HPDE6-E6E7 (cell line): ENCODE measurements at regions not wholly inside any gene's neighbourhood (a gene's known extent, or its start where the extent isn't known, plus 50 kb on each side); places are given as distances from the start of the nearest gene placed in this dataset.

ENCODE experiments used
- DNase-seq: peaks from one replicate; pipeline ENCODE4 v3.0.0; 2011; ENCODE audit warnings: missing footprints; ENCODE audit errors: extremely low spot score

DNA sequence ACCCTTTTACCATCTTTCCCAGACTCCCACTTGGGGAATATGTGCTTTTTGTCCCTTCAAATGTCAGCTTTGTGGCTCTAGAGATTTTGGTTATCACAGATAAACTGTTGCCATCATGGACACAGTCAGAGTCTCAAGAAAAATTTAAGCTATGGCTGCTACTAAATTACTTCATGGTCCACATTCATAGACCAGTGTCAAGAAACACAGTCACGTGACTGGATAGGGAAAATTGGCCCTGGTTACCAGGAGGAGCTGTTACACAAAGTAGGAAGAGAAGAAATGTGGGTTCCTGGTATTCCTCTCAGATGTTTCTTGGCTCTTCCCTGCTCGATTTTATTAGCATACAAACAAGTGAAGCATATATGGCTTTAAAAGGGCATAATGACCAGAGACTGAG, 348.9 kb downstream of the NDFIP2 start:
- no peak for DNase-seq

DNA sequence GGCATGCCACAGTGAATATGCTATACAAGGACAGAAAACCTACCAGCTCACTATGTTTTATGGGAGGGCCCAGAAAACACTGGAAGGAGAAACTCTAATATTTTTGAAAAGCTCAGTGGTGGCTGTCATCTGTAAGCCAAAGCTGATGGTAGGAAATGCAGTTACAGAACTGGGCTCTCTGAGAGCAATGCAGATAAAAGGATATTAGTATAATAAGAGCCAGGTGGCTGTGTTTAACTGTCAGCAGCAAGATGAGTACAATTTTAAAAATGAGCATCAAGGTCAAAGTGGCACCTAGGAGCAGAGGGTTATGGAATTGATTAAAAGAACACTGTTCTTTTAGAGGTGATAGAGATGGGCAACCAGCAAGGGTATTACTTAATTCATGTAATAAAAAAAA, 345.0 kb downstream of the NDFIP2 start:
- DNase-seq = no peak

DNA sequence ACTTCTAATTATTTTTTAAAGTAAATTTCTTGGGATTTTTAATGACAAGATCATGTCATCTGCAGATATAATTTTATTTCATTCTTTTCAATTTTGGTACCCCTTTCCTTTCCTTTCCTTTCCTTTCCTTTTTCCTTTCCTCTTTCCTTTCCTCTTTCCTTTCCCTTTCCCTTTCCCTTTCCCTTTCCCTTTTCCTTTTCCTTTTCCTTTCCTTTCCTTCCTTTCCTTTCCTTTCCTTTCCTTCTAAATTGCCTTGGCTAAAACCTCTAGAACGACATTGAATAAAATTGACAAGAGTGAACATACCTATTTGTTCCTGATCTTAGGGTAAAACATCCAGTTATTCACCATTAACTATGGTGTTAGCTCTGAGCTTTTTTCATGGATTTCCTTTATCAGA, 334.1 kb downstream of the NDFIP2 start:
- DNase-seq = no peak

DNA sequence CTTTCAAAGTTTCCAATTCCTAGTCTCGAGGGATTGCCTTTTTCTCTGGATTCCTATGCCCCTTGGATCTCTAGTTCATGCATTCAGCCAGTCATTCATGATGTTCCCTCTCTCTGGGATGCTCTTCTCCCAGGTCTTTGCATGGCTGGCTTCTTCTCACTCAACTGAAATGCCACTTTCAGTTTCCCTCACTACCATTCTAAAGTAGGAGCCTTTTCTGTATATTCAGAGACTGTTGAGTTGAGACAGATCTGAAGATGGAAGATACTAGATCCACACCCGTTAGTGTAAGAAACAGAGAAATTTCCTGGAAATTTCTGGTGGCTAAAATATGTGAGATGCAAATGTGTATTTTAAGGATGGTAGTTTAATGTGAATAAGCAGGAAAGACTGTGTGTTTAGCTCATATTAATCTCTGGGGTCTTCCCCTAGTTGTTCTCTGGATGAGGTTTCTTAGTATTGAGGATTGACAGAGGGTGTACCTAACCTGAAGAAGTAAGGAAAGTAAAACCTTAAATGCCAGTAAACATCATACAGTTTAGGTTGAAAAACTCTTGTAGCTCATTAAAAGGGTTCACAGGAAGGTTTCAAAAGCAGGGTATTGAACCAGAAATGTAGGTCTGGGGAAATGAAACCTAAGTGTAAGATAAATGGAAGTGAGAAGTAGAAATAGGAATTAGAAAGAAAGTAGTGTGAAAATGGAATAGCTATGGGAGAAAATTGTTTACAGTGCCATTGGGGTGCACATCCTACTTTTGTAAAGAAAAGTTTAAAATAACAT, 331.3 kb downstream of the NDFIP2 start:
- DNase-seq = no peak

DNA sequence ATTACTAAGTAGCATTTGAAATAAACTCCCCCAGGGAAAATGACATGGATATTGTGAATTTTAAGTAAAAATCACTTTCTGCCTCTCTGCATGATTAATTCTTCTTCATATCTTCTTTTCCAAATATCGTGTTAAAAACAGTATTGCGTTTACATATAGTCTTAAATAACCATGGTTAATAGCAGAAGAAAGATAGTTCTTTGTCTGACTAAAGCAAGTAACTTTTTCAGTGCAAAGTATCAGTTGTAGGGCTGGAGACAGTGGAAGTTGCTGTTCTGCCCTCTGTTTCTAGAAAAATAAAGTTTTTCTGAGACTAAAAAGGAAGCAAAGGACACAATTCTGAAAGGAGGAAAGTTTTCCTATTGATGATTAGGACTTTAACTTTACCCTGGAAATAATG, 330.2 kb downstream of the NDFIP2 start:
- no peak for DNase-seq

DNA sequence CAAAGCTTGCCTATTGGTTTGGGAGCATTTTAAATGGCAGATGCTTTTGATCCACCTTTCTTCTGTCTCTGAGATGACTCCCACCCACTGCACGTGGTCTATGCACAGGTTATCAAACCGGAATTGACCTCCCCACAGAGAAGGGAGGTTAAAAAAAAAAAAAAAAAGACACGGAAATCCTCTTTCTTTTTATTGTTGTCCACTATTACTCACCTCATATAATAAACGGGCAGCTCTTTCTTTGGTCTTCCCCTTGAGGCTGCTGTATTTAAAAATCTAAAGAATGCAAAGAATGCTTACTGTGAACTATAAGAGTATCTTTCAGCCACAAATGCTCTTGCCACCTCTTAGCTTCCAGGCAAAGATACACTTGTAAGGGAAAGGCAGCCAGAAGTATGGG, 329.7 kb downstream of the NDFIP2 start:
- peak; percentile 4 for DNase-seq

DNA sequence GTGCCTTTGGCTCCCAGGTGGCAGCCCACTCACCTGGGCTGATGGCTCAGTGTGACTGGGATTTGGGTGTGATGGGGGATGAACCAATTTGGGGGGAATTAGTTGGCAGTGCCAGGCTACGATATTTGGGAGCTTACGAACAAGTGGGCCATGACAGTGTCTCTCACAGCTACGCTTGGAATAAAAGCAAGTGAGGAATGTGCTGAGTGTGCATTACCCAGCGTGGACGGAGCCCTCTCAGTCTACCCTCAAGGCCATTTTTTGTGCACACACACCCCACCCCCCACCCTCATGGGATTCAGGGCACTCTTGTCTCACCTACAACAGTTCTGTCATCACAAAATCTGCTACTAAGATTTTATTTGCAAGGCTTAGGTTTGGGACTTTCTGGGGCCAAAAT, 329.1 kb downstream of the NDFIP2 start:
- no peak for DNase-seq

DNA sequence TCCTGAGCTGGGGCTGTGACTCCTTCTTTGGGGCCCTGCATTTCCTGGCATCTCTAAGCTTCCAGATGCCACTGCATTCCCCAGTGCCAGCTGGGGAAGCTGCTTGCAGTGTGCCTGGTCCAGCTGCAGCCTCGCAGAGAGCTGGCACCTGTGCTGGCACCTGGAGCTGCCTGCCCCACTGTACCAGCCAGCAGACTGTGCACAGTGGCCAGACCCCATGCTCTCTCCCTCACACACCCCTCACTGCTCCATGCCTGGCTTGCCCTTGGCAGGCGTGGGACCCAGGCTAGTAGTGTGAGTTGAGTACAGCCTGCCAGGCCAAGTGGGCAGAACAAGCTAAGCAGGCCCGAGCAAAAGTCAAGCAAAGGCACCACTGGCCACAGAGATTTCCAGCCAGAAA, 327.5 kb downstream of the NDFIP2 start:
- no peak for DNase-seq

DNA sequence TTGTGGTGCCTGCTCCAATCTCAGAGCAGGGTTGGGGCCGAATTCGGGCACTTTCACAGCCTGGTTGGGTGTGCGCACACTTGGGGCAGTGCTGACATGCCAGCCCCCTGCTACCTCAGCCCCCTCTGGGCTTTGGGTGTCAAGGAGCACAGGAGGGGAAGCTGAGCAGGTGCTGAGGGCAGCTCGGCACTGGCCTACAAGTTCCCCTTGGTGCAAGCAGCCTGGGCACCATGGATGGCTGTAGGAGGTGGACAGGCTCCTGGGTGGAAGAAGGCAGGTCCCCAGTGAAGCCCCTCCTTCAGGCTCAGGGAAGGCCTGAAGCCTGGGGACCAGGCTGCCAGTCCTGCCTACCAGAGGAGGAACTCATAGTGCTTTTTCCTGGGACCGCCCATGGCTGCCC, 326.6 kb downstream of the NDFIP2 start:
- DNase-seq = no peak

DNA sequence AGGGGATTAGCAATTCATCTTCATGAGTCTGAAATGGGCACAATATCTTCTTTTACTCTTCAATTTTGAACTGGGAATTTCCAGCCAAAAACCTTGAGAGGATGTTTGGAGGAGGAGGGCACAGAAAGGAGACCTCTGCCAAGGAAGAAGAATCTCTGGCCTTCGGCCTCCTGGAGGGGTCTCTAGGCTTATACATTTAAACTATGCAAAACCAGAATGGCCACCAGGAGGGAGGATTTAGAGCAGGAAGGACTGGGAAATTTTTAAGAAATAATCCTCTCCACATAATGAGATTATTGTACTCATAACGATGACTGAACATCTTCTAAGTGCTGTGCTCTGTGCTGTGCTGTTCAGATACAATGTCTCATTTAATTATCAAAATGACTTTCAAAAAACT, 325.9 kb downstream of the NDFIP2 start:
- no peak for DNase-seq

DNA sequence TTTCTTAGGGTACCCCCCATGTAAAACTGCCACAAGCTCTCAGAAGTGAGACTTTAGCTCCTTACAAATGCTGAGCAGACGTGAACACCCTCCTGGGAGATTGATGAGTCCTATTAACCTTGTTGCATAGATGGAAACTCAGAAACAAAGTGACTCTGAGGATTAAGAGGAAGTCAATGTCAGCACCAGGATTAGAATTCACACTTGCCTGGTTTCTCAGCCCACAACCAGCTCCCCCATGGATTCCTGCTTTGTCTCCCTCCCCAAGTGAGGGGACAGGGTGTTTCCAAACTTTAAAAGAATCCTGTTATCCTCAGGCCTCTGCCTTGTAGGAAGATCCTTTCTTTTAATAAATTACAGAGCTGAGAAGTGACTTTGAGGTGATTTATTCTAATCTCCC, 324.4 kb downstream of the NDFIP2 start:
- no peak for DNase-seq

DNA sequence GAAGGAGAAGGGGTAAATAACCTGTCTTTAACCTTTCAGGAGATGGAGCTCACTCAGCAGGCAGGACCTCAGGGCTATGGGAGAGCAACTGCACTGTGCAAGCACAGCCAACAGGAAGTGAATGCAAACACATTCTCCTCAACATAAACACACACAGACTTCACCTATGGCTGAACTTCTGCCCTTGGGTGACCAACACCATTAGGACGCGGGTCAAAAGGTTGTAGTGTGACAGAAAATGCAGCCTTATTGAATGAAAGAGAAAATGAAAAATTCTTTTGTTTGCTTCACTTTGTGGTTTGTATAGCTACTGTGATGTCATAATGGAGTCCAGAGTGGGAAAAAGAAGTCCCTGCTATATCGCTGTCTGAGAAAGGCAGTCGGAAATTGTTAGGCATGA, 323.0 kb downstream of the NDFIP2 start:
- DNase-seq = no peak

DNA sequence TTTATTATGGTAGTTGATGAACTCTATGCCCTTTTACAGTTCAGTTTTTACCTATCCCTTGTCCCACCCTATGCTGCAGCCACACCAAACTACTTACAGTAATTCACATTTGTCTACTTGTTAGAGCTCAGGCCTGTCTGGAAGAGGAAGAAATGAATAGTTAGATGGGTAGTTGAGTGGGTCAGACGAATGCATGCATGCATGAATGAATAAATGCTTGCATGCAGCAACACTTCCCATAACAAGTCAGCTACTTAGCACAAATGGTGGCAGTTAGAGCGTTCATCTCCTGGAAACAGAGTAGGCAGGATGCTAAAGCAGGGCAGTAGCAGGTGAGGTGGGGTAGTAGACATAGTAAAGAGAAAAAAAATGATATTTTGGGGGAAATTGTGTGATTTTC, 322.3 kb downstream of the NDFIP2 start:
- no peak for DNase-seq

DNA sequence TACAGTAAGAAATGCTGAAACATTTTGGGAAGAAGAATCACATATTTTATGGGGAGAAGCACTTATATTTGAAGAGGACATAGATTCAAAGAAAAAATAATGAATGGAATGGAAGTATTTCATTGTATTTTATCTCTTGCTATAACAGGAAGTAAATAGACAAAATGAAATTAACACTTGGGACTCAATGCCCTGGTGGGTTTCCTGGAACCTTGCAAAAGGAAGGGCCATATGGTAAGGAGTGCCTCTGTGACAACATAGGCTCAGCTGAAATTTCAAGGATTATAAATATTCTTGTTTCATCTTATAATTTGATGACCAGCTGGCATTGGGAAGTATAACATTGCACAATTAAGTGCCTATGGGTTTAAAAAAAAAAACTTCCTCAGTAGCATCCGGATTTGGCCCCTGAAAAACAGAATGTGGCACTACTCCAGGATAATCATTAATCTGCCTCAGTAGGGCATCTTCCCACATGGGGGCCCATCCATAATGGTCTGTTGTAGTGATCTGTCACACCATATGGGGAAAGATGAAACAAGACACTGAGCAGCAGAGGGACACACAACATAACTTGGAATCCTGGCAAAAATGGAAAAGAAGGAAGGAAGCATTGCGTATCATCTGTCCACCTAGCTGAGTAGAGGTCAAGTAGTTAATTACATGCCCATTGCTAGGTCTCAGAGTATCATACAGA, 321.6 kb downstream of the NDFIP2 start:
- DNase-seq = no peak

DNA sequence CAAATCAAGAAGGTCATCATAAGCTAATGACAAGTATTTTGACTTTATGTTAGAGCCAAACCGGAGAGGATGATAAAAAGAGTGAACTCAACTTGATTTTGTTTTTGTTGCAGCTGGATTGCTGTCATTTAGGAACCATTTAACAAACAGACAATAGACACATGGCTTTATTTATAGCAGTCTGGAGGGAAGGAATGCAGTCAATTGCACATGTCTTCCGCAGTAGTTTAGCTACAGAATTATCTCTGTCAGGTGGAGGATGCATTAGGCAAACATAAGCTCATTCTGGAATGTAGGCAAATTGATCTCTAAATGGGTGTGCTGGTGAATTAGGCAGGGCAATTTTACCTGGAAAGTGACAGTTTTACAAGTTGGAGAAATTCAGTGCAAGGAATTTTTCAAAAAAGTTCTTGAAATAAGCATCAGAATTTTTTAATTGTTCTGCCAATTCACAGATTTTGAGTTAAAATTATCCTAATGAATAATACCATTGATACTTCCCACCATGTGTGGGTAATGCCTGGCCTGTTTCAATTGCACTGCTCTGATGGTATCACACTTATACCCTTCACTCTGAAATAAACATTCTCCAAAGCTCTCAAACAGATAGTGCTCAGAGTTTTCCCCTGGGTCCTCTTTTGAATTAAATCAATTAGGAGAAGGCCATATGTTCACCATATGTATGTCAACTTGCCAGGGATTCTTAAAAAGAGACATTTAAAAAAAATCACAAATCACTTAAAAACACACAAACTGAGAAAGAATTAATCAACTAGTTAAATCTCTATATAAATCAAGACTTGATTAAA, 318.3 kb downstream of the NDFIP2 start:
- no peak for DNase-seq

DNA sequence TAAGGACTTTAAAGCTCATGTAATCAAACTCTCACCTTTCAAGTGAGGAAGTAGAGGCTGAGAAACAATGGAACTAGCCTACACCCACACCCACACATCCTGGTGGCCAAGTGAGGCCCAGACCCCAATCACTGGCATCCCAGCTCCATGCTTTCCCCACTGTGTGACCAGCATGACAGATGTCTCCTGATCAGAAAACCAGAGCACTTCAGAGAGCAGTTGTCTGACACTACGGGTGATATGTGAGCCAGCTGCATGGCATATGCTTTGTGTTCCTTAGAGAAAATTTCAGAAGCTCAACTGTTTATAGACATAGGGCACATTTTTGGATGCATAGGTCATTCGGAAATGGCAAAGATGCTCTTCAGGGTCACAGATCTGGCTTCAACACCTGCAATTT, 315.2 kb downstream of the NDFIP2 start:
- DNase-seq = no peak

DNA sequence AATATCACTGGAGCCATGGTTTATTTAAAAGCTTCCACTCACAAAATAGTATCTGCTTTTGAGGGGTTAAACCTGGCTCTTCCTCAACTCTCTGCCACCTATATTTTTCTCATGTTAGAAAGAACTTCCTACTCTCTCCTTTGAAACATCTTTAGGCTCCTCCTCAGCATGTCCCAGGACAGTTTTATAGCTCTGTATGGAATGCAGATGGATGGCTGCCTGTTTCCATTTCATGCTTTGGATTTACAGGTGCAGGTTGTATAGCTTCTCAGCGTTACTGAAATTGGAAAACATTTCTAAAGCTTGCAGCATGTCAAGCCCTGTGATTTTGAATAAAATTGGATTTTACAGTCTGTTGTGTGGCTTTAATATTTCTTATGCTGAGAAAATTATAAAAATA, 314.0 kb downstream of the NDFIP2 start:
- DNase-seq = no peak

DNA sequence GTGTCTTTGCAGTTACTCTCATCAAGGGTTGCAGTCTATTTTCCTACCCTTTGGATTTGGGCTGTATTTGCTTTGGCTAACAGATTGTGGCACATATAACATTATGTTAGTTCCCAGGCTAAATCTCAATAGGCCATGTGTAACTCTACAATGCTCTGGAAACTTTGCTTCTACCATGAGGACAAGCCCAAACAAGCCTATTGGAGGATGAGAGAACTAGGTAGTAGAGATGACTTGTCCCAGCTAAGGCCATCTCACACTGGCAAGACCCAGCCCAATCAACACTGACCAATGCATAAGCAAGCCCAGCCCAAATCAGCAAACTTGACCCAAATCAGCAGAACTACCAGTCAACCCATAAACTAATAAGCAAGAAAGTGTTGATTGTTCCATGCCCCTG, 311.8 kb downstream of the NDFIP2 start:
- no peak for DNase-seq

DNA sequence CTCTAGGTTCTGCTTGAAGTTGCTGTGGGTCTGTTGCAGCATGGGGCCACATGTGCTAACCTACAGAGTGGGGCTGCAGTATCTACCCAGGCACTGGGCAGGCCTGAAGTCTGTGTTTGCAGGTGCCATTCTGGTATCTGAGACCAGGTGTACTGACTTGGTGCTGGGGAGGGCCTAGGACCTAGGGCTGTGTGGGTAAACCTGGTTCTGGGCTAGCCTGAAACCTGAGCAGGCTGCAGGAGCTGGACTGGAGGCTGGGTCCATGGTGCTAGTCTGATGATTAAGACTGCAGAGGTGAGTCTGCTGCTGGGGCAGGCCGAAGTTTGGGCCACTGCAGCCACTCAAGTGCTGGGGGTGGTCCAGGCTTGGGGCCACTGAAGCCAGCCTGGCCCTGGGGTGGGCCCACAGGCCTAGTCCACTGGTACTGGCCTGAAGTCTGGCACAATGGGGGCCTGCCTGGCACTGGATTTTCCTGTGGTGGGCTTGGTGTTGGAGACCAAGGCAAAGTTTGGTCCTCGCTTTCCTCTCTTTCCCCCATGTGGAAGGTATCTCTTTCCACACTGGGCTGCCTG, 310.6 kb downstream of the NDFIP2 start:
- no peak for DNase-seq

DNA sequence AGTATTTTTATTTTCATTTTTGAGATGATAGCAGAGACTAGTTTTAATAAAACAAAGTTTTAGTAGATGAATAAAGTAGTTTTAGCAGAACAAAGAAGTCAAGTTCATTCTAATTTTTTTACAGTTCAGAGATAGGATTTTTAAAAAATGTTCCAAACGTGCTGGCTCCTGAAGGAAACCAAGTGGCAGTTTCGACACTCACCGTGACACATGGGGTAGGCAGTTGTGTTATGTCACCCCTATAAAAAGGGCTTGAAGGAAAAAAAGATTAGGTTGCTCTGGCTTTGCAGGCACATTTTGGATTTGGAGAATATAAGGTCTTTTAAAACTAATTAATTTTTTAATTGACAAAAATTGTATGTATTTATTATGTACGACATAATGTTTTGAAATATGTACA, 305.2 kb downstream of the NDFIP2 start:
- DNase-seq = no peak

DNA sequence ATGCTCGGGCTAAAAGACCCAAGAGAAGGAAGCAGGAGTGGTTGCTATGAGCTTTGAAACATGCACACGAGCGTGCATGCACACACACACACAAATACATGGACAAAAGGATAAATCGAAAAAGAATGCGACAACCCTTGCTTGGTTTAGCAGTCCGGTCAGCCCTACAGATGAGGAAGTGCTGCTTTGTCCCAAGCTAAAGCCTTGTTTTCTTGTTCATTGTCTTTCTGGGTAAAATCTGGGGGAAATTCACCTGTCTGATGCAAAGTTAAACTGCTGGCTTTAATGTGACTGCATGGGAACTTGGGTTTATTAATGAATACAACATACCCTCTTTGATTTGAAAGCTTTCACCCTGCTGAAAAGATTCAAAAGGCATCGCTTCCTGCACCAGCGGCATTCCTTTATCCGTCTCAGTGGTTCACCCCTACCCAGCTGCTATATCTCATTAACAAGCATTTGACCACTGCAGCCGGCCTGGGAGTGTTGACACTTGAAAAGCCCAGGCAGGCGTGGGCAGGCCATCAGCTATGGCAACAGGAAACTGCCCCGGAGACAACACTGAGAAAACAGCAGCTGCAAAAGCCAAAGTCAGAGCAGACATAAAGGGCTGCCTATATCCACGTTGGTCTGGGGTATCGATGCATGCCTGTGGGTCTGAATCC, 301.7 kb downstream of the NDFIP2 start:
- peak; percentile 34 for DNase-seq
